CD4-positive, alpha-beta T cell treated with Interleukin-17A for 1 hour (primary cell): ENCODE measurements at regions not wholly inside any gene's neighbourhood (a gene's known extent, or its start where the extent isn't known, plus 50 kb on each side); places are given as distances from the start of the nearest gene placed in this dataset.
"Not testable (repeated sequence)": the region's sequence is repeated elsewhere in the genome, so short reads cannot be mapped to it uniquely, and the experiment has no call there.

Experiments used
- DNase-seq: peaks from one replicate; pipeline ENCODE4 v3.0.0-alpha.2; 2020

DNA sequence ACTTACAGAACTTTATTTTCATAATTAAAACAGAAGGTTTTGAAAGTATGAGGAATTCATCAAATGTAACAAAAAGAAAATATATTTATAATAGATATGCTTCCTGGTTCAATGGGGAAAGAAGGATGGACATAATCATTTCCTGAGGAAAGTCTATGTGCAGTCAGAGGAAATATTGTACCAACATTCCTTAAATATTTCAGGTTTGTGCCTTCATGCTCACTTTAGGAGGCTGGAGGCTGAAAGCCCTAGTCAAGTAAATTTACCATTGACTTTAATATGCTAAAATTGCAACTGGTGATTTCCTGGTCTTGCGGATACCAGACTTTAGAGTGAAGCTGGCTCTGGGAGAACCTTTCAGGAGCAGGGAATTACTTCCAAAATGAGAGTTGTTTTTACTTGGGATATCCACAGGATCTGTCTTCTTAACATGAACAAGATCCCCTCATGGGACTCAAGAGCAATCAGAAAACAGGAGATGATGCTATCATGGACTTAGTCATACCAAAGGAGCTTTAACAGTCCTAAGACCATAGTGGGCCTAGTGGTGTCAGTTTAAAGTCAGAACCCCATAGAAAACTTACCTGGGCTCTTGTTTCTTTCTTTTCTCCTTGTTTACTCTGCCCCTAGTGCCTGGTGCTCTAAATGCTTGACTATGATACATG lies 762.8 kb upstream of the GRAMD2B start:
- DNase-seq = no peak

DNA sequence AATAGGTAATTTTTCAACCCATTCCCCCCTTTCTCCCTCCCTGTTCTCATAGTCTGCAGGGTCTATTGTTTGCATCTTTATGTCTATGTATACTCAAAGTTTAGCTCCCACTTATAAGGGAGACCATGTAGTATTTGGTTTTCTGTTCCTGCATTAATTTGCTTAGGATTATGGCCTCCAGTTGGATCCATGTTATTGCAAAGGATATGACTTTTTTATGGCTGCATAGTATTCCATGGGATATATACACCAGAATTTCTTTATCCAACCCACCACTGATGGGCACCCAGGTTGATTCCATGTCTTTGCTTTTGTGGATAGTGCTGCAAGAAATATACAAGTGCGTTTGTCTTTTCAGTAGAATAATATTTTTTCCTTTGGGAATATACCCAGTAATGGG lies 761.6 kb upstream of the GRAMD2B start:
- no peak for DNase-seq

DNA sequence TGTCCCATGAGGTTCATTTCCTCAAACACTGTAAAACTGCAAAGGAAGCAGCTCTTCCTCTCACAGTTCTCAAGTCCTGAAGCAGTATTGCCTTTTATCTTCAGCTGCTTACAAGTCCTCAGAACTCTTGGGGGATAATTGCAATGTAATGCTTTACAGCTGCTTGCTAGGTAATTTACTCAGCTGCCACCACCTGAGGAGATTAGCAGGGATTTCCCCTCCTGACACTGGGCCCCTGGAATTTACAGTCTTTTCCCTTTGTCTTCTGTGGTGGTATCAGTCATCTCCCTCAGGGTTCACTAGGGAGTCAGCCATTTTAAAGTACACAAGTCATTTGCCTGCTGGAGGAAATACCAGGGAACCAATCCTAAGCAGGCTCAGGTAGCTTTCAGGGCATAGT lies 754.3 kb upstream of the GRAMD2B start:
- no peak for DNase-seq

DNA sequence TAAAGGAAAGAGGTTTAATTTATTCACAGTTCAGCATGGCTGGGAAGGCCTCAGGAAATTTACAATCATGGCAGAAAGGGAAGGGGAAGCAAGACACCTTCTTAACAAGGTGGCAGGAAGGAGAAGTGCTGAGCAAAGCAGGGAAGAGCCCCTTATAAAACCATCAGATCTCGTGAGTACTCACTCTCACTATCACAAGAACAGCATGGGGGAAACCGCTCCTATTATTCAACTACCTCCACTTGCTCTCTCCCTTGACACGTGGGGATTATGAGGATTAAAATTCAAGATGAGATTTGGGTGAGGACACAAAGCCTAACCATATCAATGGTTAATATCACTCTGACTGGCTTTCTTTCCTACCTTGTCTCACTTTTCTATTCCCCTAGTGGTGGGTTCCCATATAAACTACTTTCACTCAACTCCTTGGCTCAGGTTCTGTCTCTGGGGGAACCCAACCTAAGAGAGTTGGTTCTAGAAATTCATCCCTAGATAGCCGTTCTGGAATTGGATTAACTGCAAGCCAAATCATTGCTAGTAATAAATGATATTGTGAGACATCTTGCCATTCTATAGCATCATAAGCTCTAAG lies 749.8 kb upstream of the GRAMD2B start:
- no peak for DNase-seq

DNA sequence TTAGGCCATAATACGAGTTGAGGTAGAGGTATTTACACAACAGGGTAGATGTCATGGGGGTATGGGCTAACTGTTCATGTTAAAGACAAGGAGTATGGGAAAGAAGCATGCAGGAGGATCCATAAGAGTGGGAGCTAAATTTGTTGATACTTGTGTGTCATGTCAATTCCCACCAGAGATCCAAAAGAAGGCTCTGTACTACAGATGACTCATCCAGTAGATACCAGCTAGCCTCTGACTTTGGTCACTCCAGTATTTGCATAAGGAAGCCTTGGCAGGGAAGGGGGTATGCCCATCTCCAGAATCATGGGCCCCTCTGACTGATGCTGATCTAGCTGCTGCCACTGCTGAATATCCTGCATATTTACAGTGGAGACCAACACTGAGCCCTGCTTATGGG lies 743.7 kb upstream of the GRAMD2B start:
- no peak for DNase-seq

DNA sequence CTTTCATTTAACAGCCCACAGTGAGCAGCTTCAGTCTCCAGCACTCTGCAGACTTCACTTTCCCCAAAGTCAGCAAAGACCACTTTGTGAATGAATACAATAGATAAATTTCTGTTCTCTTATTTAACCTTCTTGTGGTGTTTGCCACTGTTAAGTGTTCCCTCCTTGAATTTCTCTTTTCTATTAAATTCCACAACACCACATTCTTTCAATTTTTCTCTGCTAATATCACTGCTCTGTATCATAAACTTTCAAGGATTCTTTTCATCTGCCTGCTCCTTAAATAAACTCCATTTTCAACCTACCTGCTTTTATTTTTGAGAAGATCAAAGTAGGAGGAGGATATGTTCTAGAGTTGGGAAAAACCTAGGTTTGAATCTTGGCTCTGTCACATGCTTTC lies 739.5 kb upstream of the GRAMD2B start:
- no peak for DNase-seq

DNA sequence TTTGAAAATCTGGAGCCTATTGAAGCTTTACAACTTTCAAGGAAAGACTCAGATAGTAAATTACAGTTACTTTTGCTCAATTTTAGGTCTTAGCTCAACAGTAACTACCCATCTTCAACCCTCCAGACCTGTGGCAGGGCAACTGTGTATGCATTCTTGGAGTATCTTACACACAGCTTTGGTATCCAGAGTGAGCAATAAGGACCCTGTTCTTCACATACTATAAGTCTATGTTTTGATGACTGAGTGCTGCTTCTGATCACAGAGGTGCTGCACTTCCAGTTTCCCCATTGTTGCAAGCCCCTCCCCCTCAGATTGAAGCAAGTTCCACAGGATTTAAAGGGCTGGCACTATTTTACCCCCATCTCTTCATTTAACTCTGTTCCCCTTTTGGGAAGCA lies 737.4 kb upstream of the GRAMD2B start:
- DNase-seq = no peak

GRCh38 chr5:125691738-125692530 lies 731.3 kb upstream of the GRAMD2B start:
- not testable (repeated sequence) for DNase-seq

GRCh38 chr5:125695996-125696655 lies 727.1 kb upstream of the GRAMD2B start:
- DNase-seq = no peak

GRCh38 chr5:125696762-125697161 lies 726.4 kb upstream of the GRAMD2B start:
- no peak for DNase-seq

DNA sequence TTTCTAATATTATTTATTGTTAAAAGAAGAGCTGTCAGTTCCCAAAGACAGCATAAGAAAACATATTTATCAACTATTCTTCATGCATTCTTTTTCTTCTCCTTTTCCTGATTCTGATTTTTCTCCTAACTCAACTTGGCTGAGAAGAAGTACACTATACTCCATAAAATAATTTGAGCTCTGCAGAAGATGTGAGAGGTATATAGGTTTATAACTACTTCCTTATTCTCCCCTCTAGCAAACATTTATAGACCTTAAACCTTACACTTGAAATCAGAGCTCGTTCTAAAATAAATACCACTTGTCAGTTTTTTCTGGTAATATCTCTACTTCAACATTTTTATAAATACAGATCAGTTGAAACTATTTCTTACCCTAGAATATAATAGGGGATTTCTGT lies 724.8 kb upstream of the GRAMD2B start:
- DNase-seq = no peak

DNA sequence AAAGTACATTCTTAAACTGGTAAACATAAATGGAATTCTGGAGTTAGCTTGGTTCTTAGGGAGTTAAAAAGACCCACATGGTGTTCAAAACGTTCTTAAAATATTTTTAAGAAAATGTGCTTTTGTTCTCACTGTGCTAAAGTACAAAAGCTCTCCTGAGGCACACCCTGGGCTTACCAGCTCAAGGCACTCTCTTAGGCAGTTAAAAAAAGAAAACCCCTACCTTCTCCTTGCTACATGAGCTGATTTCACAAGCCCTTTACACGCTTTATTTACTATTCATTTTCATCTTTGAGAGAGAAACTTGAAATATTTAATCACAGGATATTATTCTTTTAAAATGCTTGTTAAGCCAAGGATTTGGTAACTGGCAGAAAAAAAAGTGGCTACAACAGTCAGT lies 723.3 kb upstream of the GRAMD2B start:
- DNase-seq = no peak

DNA sequence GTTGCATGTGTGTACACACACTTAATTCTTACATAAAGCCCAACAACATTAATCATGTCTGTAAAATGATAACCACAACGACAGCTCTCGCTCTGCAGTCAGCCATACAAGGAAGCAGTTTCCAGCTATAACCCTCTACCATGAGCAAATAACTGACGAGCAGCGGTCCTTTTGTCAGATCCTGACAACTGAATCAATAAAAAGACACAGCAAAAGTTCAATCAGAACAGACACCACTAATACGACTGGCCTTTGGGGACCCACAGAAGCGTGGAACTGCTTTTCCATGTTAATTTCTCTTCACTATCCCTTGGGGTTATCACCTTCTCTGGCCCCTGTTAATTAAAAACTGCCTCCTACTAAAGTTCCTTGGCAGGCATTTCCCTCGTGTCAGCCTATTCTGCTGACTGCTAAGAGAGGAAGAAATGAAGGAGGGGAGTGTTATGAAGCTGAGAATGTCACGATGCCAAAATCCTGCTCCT lies 722.8 kb upstream of the GRAMD2B start:
- no peak for DNase-seq

GRCh38 chr5:125703616-125704015 lies 719.6 kb upstream of the GRAMD2B start:
- no peak for DNase-seq

- DNase-seq = no peak
Measured at GRCh38 chr5:125704888-125705287, 718.3 kb upstream of the GRAMD2B start.

GRCh38 chr5:125708583-125708982 lies 714.6 kb upstream of the GRAMD2B start:
- no peak for DNase-seq

GRCh38 chr5:125710745-125711144 lies 712.5 kb upstream of the GRAMD2B start:
- no peak for DNase-seq

GRCh38 chr5:125712397-125712796 lies 710.8 kb upstream of the GRAMD2B start:
- DNase-seq = no peak

DNA sequence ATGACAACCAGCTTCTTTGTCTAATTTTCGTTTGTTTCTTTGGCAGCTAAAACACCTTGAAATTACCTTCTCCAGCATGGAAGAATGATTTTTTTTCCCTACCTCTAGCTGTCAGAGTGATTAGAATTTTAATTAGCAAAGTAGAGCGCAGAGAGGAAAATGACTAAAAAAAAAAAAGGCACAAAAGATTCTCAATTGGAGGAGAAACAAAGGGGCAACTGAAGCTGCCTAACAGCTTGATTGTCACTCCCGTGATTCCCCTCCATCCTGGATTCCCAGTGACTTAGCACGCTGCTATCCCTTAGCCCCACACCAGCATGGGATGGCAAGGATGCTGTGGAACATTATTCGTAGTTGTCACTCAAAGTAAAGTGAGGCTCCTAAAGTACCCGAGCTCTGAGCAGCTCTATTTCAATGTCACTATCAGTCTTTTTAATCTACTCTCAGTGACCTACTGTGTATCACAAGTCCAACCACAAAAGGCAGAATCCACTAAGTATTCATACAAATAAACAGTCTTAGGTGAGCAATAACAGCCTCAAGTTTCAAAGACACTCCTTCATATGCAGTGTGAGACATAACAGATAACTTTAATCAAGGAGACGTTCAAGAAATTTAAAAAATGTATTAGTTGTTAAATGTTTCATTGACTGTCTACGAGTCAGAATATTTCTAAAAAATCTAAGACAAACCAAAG lies 710.0 kb upstream of the GRAMD2B start:
- DNase-seq = no peak

- no peak for DNase-seq
Measured at GRCh38 chr5:125715216-125715615, 708.0 kb upstream of the GRAMD2B start.

- no peak for DNase-seq
Measured at GRCh38 chr5:125717209-125717608, 706.0 kb upstream of the GRAMD2B start.

- DNase-seq = no peak
Measured at GRCh38 chr5:125719681-125720347, 703.4 kb upstream of the GRAMD2B start.

- DNase-seq = no peak
Measured at GRCh38 chr5:125720348-125720685, 702.9 kb upstream of the GRAMD2B start.
